GM18870 (cell line): ENCODE measurements at regions not wholly inside any gene's neighbourhood (a gene's known extent, or its start where the extent isn't known, plus 50 kb on each side); places are given as distances from the start of the nearest gene placed in this dataset.
"Not testable (repeated sequence)": the region's sequence is repeated elsewhere in the genome, so short reads cannot be mapped to it uniquely, and the experiment has no call there.

ENCODE experiments used
- ATAC-seq: cut with Tn5 transposase; IDR thresholded peaks from one replicate; pipeline ENCODE4 v1.9.1; 2021; ENCODE audit warnings: moderate library complexity; ENCODE audit not compliant: unreplicated experiment

DNA sequence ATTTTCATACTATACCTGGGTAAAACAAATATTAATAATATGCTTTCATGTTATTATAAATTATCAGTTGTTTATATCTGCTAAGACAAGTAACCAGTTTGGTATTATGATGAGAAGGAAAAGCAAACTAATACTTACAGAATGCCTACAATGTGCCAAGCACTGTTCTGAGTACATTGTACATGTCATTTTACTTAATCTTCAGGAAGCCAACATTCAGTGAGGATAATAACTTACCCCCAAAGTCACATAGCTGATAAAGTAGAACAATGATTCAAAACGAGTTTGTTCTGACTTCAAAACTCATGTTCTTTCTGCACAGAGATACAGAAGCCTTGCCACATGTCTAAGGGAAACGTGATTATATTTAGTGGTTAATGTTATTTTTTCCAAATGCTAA is 89.0 kb upstream of the DIO2 start:
- ATAC-seq: no peak

DNA sequence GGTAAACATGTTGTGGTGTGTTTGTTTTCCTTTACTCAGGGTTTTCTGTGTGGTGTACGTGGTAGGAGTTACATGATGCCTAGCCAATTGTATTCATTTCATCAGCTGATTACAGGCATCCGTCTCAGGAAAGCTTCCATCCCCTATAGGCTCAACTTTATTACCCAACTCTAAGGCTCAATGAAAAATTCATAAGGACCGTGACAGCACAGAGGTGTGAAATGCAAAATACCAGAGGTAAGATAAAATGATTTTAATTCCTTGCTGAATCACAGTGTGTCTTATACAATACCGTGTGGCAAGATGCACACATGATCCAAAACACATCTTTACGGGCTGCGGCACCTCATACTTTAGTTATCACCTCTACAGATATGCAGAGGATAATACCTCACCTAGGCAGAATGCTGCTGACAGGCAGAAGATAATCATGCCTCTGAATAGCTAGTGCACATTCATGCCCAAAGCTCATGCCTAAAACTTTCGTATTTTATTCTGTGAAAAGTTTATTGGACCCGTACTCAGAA is 87.2 kb upstream of the DIO2 start:
- ATAC-seq: no peak

DNA sequence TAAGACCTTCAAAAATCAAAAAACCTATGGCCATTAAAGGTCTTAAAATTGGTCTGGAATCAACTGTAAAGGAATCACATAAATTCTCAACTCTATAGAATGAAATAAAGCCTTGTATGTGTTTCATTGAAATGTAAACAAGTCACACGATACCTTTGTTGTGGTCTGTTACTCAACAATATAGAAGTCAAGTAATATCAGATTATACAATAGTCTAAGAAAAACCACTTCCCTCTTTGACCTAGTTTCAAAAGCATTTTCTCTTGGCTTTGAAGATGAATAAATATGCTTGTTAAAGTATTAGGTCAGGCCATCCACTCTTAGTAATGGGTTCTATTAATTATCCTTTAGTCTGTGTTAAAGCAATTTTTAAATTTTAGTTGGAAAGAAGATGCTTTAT is 79.8 kb upstream of the DIO2 start:
- ATAC-seq: no peak

DNA sequence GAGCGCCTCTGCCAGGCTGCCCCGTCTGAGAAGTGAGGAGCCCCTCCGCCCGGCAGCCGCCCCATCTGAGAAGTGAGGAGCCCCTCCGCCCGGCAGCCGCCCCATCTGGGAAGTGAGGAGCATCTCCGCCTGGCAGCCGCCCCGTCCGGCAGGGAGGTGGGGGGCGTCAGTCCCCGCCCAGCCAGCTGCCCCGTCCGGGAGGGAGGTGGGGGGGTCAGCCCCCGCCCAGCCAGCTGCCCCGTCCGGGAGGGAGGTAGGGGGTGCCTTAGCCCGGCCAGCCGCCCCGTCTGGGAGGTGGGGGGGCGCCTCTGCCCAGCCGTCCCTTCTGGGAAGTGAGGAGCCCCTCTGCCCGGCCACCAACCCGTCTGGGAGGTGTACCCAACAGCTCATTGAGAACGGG is 75.4 kb upstream of the DIO2 start:
- ATAC-seq: not testable (repeated sequence)

DNA sequence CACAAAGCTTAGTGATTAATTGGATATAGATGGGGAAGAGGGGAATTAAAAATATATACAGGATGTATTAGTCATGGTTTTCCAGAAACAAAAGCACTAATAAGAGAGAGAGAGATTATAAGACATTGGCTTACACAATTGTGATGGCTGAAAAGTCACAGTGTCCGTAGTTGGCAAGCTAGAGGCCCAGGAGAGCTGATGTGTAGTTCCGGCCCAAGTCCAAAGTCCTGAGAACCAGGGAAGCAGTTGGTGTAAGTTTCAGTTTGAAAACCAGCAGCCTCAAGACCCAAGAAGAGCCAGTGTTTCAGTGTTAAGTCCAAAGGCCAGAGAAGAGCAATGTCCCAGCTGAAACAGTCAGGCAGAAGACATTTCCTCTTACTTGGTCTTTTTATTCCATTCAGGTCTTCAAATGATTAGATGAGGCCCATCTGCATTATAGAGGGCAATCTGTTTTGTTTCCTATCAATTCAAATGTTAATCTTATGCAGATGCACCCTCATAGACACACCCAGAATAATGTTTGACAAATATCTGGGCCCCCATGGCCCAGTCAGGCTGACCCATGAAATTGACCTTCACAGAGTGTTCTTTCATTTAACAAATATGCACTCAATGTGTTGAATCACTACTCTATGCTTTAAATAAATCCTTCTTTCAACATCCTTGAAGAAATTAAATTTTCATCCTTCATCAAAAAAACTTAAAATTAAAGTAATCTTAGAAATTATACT is 67.2 kb upstream of the DIO2 start:
- ATAC-seq: no peak

DNA sequence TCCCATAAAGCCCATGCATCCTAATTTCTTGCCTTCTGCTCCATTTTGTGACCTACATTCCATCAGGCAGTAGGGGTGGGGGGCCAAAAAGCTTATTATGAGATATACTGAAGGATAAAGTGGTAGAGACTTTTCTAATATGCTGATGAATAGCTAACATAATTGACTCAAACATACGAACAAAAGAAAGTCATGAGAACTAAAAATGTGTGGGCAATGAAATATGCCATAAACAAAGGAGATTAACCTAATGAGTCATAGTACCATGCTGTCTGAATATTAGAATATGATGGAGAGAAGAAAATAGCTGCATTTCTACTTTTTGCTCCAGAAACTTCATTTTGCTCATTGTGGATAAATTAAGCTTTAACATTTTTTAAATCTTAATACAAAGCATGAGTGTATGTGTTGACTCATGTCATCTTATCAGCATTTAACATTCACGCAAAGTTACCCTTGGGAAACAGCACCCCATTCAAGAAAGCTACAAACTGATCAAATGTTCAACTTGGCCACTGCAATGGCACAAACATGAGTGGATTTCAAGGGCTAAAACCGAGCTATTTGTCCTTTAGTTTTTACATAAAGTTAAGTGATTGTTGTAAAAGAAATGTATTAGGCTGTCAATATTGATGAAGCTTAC is 64.0 kb upstream of the DIO2 start:
- no peak for ATAC-seq

DNA sequence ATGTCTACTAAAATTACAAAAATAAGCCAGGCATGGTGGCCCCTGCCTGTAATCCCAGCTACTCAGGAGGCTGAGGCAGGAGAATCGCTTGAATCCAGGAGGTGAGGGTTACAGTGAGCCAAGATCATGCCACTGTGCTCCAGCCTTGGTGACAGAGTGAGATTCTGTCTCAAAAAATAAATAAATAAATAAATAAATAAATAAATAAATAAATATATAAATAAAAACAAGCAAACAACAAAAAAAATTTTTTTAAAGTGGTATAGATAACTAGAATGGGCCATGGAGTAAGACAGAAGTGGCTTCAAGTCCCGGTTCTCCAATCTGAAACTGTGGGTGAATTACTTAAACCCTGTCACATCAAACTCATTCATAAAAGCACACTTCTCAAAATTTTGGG is 63.0 kb upstream of the DIO2 start:
- ATAC-seq: not testable (repeated sequence)

DNA sequence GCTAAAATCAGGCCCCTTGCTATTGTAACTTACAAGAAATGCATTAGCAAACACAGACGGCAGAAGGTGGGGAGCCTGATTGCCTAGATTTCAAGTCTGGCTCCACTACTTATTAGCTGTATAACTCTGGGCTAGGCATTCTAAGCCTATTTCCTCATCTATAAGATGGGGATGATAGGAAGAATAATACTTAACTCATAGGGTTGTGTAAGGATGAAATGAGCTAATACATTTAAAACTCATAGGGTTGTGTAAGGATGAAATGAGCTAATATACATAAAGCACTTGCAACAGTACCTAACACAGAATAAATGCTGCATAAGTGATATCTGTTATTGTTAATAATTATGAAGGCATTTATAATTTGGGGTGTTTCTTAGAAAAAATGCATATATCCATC is 60.1 kb upstream of the DIO2 start:
- ATAC-seq: no peak

DNA sequence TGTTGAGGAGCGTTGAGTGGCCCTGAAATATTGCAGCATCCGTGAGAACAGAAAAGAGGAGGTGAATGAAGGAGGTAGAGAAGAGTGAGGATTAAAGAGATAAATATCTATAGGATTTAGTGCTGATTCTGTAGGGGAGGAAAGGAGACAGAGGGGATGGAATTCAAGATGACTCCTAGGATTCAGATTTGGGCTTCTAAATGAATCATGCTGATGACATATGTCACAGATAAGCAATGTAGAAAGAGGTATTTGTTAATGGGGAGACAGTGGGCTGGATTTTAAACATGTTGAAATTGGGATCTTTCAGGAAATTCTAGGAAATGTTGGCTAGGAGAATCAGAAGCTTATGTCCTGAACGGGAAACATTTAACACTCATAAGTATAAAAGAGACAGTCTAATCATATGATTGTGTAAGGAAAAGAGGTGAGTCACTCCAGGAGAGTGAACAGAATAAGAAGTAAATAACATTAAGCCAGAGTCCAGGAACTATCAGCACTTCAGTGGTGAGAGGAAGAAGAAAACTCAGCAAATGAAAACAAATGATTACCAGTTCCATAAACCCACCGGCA is 58.1 kb upstream of the DIO2 start:
- ATAC-seq: no peak

DNA sequence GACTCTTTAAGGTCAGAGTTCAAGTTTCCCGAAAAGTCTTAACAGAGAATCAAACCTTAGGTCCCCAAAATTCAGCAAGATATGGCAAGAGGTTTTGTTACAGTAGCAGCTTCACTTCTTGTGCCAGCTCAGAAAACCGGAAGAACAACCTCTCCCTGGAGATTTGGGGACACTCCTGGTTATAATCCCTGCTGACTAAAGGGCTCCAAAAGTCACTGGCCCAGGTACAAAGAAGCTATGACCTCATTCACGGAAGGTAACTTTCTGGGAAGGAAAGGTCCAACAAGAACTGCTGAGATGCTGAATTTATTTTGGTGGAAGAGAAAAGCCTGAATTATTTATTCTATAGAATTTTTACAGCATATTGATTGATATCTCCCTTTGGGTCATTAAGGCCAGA is 55.6 kb upstream of the DIO2 start:
- ATAC-seq: no peak

DNA sequence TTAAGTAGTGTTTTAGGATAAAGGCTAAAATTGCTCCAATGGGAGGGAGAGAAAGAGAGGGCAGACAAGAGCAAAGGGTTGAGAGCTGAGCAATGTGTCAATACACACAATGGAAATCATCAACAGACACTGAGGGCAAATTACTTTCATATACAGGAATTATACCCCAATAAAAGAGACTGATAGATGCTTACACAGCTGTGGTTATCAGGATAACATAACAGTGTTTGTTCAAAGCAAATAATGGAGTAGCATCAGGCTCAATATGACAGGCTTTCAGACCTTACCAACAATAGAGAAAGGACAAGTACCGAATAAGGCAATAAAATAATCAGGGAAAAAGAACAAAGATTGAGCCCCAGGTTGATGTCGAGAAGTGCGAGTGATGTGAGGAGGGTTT is 53.4 kb upstream of the DIO2 start:
- no peak for ATAC-seq
